Spleen (tissue), 11 donors: ENCODE measurements at regions not wholly inside any gene's neighbourhood (a gene's known extent, or its start where the extent isn't known, plus 50 kb on each side); places are given as distances from the start of the nearest gene placed in this dataset.

Experiments
- DNase-seq: peaks from one replicate; pipeline ENCODE4 v3.0.0-alpha.2; 2020
- H3K27ac ChIP-seq, 8 donors: fragments of 200-600 bp; sonication (generic) in 7 of 8; 1 replicate in 4 of 8; 2 replicates in 4 of 8; pipeline versions ENCODE4 v1.5.0 to v1.8.0; 2016 to 2021; ENCODE audit warnings: inconsistent platforms in 4 of 8, mild to moderate bottlenecking in 4 of 8, moderate library complexity in 1 of 8
- H3K27me3 ChIP-seq, 7 donors: fragments of 200-600 bp; sonication (generic) in 6 of 7; replicated peaks in 1 of 7; 1 replicate in 4 of 7; 2 replicates in 3 of 7; pipeline versions ENCODE4 v1.5.0 to v1.8.0; 2016 to 2021; ENCODE audit warnings: inconsistent platforms in 3 of 7, mild to moderate bottlenecking in 1 of 7
- H3K36me3 ChIP-seq, 6 donors: fragments of 200-600 bp; sonication (generic) in 5 of 6; 1 replicate in 4 of 6; 2 replicates in 2 of 6; pipeline versions ENCODE4 v1.5.0 to v1.8.0; 2016 to 2021; ENCODE audit warnings: inconsistent platforms in 2 of 6
- H3K4me1 ChIP-seq, 6 donors: fragments of 200-600 bp; sonication (generic) in 5 of 6; 1 replicate in 3 of 6; 2 replicates in 3 of 6; pipeline versions ENCODE4 v1.5.0 to v1.8.0; 2016 to 2021; ENCODE audit warnings: inconsistent platforms in 3 of 6
- H3K4me3 ChIP-seq, 8 donors: fragments of 200-600 bp; sonication (generic) in 7 of 8; 1 replicate in 4 of 8; 2 replicates in 4 of 8; pipeline versions ENCODE4 v1.5.0 to v1.8.0; 2016 to 2021; ENCODE audit warnings: inconsistent platforms in 4 of 8, mild to moderate bottlenecking in 4 of 8, moderate library complexity in 2 of 8
- H3K9me3 ChIP-seq, 8 donors: fragments of 200-600 bp; sonication (generic) in 7 of 8; 1 replicate in 4 of 8; 2 replicates in 4 of 8; pipeline versions ENCODE4 v1.5.0 to v1.8.0; 2016 to 2021; ENCODE audit warnings: inconsistent platforms in 4 of 8
- CTCF ChIP-seq, 11 experiments: fragments of 200-600 bp in 7 of 11; fragments of 450-650 bp in 4 of 11; sonication (generic) in 4 of 11; IDR thresholded peaks in 8 of 11; conservative IDR thresholded peaks in 3 of 11; 1 replicate in 7 of 11; 2 replicates in 4 of 11; pipeline versions ENCODE4 v1.4.0 to v1.8.0; 2016 to 2021; ENCODE audit warnings: antibody characterized with exemption in 11 of 11, inconsistent platforms in 4 of 11, mild to moderate bottlenecking in 1 of 11
- POLR2A ChIP-seq, 3 donors: fragments of 450-650 bp; IDR thresholded peaks; one replicate each; pipeline ENCODE4 v1.5.1; 2017; ENCODE audit warnings: antibody characterized with exemption in 3 of 3, mild to moderate bottlenecking in 1 of 3
- POLR2AphosphoS5 ChIP-seq, 3 donors: sonication (generic); formaldehyde crosslinking; IDR thresholded peaks; one replicate each; pipeline ENCODE4 v1.5.1; 2017; ENCODE audit warnings: antibody characterized with exemption in 3 of 3
- WGBS, 5 donors: extraction: QIAGEN DNeasy Blood & Tissue Kit in 3 of 5; methylation state at CpG; one replicate each; pipeline versions ENCODE4 v1.1.5 to v1.1.7; 2013 to 2018; 5-methylcytosine and 5-hydroxymethylcytosine counted together
- intact Hi-C: fragments of 100-400 bp; cut with DNase I; formaldehyde crosslinking; loops from one replicate; pipeline ENCODE4 v1.15.0; 2023; ENCODE audit warnings: low total_unique reads
- donor health status: healthy with polysubstance abuse.
- donor health status: DM: no; HTN: no; CAD: no; lungs with moderate emphysema.
- donor health status: DM: no; HTN: no; CAD: no.
- donor health status: Bipolar disorder and iron deficiency.
- donor health status: healthy.
- donor health status: DM: no; HTN: no; CAD: no.
- donor health status: DM: yes; HTN: yes; CAD: no.

- H3K27me3 ChIP-seq: no peaks in the 10 kb centered on the region
- no peaks in the 10 kb centered on the region for H3K4me1 ChIP-seq
- H3K27ac ChIP-seq: no peak overlapping the region
- no peak overlapping the region for H3K4me3 ChIP-seq
- no peaks in the 10 kb centered on the region for H3K9me3 ChIP-seq
- no peak for DNase-seq
- intact Hi-C loops: no loop called here
- no peak for TF ChIP-seq POLR2A (IDR thresholded peaks at IDR 0.05)
- no peak for TF ChIP-seq POLR2AphosphoS5 (IDR thresholded peaks at IDR 0.05)
- no peak for TF ChIP-seq CTCF (IDR thresholded peaks at IDR 0.05 in 8 of 11, conservative IDR thresholded peaks at IDR 0.05 in 3 of 11)
- H3K36me3 ChIP-seq: no peaks in the 10 kb centered on the region
Measured at GRCh38 chr4:32112891-32113290, 1392.7 kb downstream of the PCDH7 start.

GRCh38 chr4:32117693-32118092, 1397.5 kb downstream of the PCDH7 start:
- no peak overlapping the region for H3K4me3 ChIP-seq
- no peaks in the 10 kb centered on the region for H3K4me1 ChIP-seq
- WGBS, 5 donors: 67 to 89% (median 78%) methylated on average over 3 of the region's 3 CpGs
- H3K9me3 ChIP-seq: no peaks in the 10 kb centered on the region
- intact Hi-C loops: no loop called here
- no peak for DNase-seq
- H3K27me3 ChIP-seq: no peaks in the 10 kb centered on the region
- H3K36me3 ChIP-seq: no peaks in the 10 kb centered on the region
- H3K27ac ChIP-seq: no peak overlapping the region
- TF ChIP-seq POLR2AphosphoS5 (IDR thresholded peaks at IDR 0.05) (no peak), CTCF (IDR thresholded peaks at IDR 0.05 in 8 of 11, conservative IDR thresholded peaks at IDR 0.05 in 3 of 11) (no peak), POLR2A (IDR thresholded peaks at IDR 0.05) (no peak)

- intact Hi-C loops: no loop called here
- WGBS, 5 donors: 92 to 98% (median 96%) methylated on average over 1 of the region's 1 CpG
- TF ChIP-seq POLR2A (IDR thresholded peaks at IDR 0.05) (no peak), CTCF (IDR thresholded peaks at IDR 0.05 in 8 of 11, conservative IDR thresholded peaks at IDR 0.05 in 3 of 11) (no peak)
- no peaks in the 10 kb centered on the region for H3K36me3 ChIP-seq
- no peak overlapping the region for H3K4me3 ChIP-seq
- no peak overlapping the region for H3K27ac ChIP-seq
- H3K9me3 ChIP-seq: no peaks in the 10 kb centered on the region
- no peaks in the 10 kb centered on the region for H3K27me3 ChIP-seq
- DNase-seq: no peak
- no peaks in the 10 kb centered on the region for H3K4me1 ChIP-seq
Measured at GRCh38 chr4:32119907-32120306, 1399.7 kb downstream of the PCDH7 start.

GRCh38 chr4:32128549-32128948, 1408.4 kb downstream of the PCDH7 start:
- Histone ChIP-seq H3K4me1 (no peaks in the 10 kb centered on the region), H3K9me3 (peaks cover 0 to 19% (median 5%) of the 10 kb centered on the region in 8 donors), H3K4me3 (no peak overlapping the region), H3K27ac (no peak overlapping the region), H3K27me3 (no peaks in the 10 kb centered on the region), H3K36me3 (no peaks in the 10 kb centered on the region)
- 68 to 81% (median 75%) methylated on average over 4 of the region's 4 CpGs for WGBS, 5 donors
- intact Hi-C loops: no loop called here
- TF ChIP-seq CTCF (IDR thresholded peaks at IDR 0.05 in 8 of 11, conservative IDR thresholded peaks at IDR 0.05 in 3 of 11) (no peak), POLR2AphosphoS5 (IDR thresholded peaks at IDR 0.05) (no peak), POLR2A (IDR thresholded peaks at IDR 0.05) (no peak)
- DNase-seq: no peak
